NOMO-1 treated with dmso at 0.1 percent for 144 hours (cell line): ENCODE measurements at regions not wholly inside any gene's neighbourhood (a gene's known extent, or its start where the extent isn't known, plus 50 kb on each side); places are given as distances from the start of the nearest gene placed in this dataset.

Source experiments
- DNase-seq: peaks from one replicate; lab custom pipeline; 2025; ENCODE audit not compliant: unreplicated experiment; lab: John Stamatoyannopoulos, UW

DNA sequence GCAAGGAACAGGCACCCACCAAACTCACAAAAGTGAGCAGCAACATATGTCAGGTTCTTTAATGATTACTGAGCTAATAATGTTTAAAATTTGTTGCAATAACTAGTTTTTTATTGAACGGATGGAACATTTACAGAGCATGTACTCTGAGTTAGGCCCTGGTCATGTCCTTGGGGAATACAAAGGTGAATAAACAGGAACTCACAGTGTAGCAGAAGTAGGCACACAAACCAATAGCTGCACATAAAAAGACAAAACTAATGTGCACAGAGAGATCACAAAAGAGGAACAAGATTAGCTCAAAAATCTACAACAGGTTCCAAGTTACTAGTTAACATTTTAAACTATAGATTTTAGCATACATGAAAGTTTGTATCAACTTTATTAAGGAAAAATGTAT lies 505.3 kb upstream of the PPP2R3A start:
- no peak for DNase-seq

DNA sequence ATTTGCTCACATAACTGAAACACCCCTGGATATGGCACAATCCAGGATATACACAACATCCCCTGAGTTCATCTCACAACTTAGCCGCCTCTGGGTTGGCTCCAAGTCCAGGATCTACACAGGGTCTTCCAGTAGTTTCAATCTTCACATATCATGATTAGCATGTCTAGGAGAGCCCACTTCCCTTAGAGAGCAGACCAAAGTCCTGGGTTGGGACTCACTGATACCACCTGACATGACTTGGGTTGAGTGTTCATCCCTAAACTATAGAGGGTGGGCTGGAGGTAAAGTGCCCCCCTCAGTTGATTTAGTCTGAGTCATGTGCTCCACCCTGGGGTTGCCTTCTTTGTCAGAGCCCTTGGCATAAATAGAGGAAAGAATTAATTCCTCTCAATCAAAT lies 493.6 kb upstream of the PPP2R3A start:
- DNase-seq = no peak

GRCh38 chr3:135473449-135473848 lies 492.1 kb upstream of the PPP2R3A start:
- DNase-seq = no peak

- no peak for DNase-seq
Measured at GRCh38 chr3:135487261-135487660, 478.3 kb upstream of the PPP2R3A start.

DNA sequence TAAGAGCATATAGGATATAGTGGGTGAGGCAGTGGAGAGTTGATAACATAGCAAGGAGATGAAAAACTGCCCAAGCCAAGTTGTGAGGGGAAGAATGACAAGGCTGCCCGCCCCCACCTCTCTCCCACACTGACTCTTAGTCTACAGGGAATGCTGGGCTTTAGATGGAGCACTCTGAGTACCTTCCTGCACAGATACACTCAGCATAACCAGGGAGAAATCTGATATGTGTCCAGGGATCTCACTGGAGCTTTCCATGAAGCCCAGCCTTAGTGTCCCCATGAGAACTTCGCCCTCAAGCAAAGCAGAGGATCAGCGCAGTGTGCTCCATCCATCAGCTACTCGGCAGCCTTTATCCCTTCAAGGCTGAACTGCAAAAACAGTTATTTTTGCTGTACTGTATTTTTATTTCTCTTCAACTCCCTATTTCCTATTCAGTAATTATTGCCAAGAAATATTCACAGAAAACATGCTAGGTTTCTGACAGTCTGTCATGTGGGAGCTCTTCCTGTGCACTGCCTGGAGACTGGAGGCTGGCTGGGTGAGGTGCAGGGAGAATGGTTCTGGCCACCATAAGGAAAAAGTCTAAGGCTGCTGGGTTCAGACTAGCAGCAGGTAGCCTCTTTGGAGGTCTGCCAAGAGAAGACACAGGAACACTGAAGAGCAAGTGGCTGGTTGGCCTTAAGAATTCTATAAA lies 475.2 kb upstream of the PPP2R3A start:
- no peak for DNase-seq

- DNase-seq = no peak
Measured at GRCh38 chr3:135491491-135492205, 473.9 kb upstream of the PPP2R3A start.

- DNase-seq = no peak
Measured at GRCh38 chr3:135495891-135496290, 469.6 kb upstream of the PPP2R3A start.

DNA sequence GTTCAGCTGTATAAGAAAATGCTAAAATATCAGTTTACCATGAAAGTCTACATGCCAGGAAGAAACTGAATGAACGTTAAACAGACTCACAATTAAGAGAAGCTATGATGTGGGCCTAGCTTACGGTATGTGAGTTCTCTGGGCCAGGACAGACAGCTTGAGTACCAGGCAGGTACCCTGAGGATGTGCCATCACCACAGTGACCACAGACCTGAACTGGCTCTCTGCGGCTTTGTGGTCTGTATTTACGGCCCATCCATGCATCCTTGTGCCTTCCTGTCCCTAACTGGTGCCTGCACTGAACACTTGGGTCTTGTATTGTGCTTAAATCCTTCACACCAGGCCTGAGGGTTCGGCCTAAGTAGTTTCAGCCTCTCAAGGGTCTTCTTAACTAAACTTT lies 467.5 kb upstream of the PPP2R3A start:
- no peak for DNase-seq

GRCh38 chr3:135499426-135499825 lies 466.1 kb upstream of the PPP2R3A start:
- DNase-seq = no peak

GRCh38 chr3:135500034-135500433 lies 465.5 kb upstream of the PPP2R3A start:
- DNase-seq = peak; percentile 16

- no peak for DNase-seq
Measured at GRCh38 chr3:135503065-135503759, 462.3 kb upstream of the PPP2R3A start.

GRCh38 chr3:135503760-135504686 lies 461.5 kb upstream of the PPP2R3A start:
- DNase-seq = peak; percentile 76

DNA sequence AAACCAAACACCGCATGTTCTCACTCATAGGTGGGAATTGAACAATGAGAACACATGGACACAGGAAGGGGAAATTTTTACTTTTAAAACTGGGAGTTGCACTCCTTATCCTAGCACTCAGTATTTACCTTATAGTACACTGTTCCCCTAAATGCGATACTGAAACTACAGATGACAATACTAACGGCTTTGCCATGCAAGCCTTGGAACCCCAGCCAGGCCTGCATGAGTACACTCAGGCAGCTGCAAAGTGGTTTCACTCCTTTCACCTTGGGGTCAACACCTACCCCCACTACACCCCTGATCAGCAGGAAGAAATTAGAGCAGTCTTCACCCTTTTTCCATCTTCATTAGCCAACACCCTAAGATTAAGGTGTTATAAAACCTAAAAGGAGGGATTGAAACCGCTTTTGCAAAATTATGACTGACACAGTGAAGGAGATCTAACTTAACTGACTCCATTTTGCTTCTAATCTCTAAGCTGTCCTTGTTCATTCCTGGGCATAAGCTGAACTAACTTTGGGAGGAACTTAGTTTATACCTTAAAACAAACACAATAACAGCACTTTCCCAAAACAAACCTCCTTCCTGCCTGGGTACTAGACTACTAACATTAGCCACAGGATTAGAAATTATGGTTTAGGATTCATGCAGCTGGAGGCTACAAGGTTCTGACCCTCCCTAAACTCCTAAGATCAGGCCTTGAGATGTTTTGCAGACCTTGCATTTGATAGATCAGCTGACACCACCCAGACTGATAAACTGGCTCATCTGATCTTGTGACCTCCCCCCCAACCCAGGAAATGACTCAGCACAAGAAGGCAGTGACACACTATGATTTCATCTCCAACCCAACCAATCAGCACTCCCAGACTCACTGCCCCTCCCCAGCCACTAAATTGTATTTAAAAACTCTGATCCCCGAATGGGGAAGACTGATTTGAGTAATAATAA lies 452.1 kb upstream of the PPP2R3A start:
- DNase-seq = no peak

DNA sequence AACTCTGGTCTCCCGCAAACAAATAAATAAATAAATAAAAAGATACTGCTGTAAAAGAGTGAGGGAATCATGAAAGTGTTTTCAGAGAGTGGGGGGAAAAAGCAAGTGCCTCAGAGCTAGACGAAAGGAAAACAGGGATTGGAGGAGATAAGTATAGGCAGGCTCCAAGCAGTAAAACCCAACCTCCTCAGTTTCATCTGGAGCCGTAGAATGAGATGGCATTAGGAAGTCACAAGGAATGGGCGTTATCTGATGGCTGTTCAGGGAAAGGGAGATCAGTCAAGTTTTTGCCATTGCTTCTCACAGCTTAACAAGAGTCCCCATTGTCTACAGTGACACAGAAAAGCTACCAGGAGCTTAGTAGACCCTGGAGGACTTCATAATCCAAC lies 451.5 kb upstream of the PPP2R3A start:
- no peak for DNase-seq

DNA sequence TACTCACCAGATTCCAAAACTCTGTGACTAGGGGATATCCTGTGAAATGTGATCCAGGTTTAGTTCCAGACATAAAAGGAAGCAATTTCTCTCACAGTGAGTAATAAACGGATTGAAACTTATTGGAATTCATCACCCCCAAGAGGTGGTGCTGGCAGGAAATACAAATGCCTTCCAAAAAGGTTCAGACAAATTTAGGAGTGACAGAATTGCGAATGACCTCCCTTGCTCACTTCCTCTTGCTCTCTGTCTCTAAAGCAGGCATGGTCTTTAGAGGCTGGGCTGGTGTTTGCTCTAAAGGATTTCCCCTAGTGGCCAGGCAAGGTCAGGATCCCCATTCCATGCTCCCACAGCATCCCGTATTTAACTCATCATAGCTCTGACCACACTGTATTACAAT lies 449.4 kb upstream of the PPP2R3A start:
- DNase-seq = no peak

DNA sequence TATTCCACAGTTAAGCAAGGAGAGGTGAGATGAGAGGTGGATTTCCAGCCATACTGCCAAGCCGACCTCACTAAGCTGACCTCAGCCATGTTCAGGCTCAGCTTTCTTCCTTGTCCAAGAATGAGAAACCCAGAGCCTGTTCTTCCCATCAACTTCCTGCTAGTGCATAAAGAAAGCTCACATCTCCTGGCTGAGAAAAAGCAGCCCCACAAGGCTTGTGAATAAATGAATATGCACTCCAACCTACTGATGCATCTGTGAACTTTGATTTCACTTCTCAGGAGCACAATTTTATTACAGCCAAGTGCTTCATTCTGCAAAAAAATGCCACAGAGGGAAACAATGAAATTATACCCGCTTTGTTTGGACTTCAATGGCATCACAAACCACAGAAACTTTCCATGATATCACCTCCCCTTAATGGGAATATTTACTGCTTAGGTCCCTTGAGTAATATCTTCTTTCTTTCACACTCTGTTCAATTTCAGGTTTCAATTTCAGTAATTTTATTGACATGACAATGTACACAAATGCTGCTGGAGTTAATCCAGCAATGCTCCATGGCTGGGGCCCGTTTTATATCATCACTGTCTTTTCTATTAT lies 437.0 kb upstream of the PPP2R3A start:
- no peak for DNase-seq

DNA sequence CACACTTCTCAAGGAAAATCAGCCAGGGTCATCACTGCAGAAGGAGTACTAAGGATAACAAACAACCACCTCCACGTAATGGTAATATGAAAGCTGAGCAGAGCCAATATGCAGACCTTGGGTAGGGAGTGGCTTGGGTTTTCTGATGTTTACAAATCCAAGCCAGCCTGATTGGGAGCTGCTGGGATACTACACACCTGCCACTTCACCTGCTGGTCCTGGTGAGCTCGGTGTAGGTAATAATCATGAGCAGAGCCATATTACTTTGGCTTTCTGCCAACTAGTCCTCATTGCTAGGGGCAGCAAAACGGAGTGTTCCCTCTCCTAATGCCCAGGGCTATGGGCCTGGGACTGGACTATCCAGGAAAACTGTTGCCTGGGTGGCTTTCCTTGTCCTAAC lies 433.5 kb upstream of the PPP2R3A start:
- no peak for DNase-seq

GRCh38 chr3:135538123-135538522 lies 427.4 kb upstream of the PPP2R3A start:
- no peak for DNase-seq

GRCh38 chr3:135539351-135539750 lies 426.2 kb upstream of the PPP2R3A start:
- DNase-seq = no peak

- DNase-seq = no peak
Measured at GRCh38 chr3:135539854-135540253, 425.7 kb upstream of the PPP2R3A start.
